GM18511 (cell line): ENCODE measurements at regions not wholly inside any gene's neighbourhood (a gene's known extent, or its start where the extent isn't known, plus 50 kb on each side); places are given as distances from the start of the nearest gene placed in this dataset.
"Not testable (repeated sequence)": the region's sequence is repeated elsewhere in the genome, so short reads cannot be mapped to it uniquely, and the experiment has no call there.

Experiments
- ATAC-seq: cut with Tn5 transposase; IDR thresholded peaks from one replicate; pipeline ENCODE4 v1.9.1; 2021; ENCODE audit warnings: mild to moderate bottlenecking, moderate library complexity; ENCODE audit not compliant: unreplicated experiment

DNA sequence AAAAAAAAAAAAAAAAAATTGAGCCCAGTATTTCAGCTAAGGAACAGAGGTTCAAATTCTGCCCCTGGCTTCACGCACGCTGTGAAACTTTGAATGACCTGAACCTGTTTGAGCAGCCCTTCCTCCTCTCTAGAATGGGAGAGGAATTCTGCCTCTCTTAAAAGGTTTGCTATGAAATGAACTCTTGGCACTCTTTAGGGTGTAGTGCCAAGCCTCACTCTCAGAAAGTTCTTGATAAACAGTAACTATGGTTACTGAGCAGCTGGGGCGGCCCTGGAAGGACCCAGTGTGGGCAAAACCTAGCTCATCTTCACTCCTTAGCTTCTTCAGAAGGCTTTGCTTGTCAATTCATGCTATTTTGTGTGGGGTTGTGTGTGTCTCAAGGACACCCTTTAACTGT lies 73.7 kb downstream of the GEMIN8 start:
- no peak for ATAC-seq

DNA sequence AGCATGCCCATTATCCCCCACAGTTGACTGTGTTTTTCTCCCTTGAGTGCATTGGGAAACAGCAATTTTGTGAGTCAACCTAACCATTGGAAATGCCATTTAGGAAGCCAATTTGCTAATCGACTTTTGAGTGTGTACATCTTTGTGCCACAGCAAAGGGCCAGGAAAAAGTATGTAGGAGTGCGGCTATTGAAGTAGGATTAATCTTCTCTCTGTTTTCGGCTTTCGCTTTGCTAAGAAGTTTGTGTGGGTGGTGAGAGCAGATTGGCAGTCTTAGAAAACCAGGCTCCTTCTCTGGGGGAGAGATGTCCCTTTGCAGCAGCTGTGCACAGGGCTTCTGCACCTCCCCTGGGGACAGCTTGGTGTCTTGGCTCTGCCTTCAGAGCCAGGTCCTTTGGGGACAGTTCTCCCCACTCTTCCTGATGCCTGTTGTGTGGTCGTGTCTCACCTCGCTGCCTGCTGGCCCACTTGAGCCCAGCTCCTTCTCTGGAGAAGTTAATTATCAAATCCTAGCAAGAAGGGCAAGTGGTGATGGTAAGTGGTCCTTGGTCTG lies 74.5 kb downstream of the GEMIN8 start:
- ATAC-seq = no peak

- no peak for ATAC-seq
Observed at GRCh38 chrX:13952581-13952980, 77.1 kb downstream of the GEMIN8 start.

DNA sequence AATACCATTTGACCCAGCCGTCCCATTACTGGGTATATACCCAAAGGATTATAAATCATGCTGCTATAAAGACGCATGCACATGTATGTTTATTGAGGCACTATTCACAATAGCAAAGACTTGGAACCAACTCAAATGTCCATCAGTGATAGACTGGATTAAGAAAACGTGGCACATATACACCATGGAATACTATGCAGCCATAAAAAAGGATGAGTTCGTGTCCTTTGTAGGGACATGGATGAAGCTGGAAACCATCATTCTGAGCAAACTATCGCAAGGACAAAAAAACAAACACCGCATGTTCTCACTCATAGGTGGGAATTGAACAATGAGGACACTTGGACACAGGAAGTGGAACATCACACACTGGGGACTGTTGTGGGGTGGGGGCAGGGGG lies 83.5 kb downstream of the GEMIN8 start:
- not testable (repeated sequence) for ATAC-seq

DNA sequence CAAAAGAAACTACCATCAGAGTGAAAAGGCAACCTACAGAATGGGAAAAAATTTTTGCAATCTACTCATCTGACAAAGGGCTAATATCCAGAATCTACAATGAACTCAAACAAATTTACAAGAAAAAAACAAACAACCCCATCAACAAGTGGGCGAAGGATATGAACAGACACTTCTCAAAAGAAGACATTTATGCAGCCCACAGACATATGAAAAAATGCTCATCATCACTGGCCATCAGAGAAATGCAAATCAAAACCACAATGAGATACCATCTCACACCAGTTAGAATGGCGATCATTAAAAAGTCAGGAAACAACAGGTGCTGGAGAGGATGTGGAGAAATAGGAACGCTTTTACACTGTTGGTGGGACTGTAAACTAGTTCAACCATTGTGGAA lies 83.9 kb downstream of the GEMIN8 start:
- ATAC-seq = not testable (repeated sequence)

GRCh38 chrX:13940671-13941070 lies 89.0 kb downstream of the GEMIN8 start:
- ATAC-seq = no peak

- no peak for ATAC-seq
Observed at GRCh38 chrX:13939741-13940597, 89.7 kb downstream of the GEMIN8 start.

GRCh38 chrX:13938829-13939530 lies 90.7 kb downstream of the GEMIN8 start:
- no peak for ATAC-seq

- ATAC-seq = no peak
Observed at GRCh38 chrX:13938051-13938828, 91.5 kb downstream of the GEMIN8 start.

DNA sequence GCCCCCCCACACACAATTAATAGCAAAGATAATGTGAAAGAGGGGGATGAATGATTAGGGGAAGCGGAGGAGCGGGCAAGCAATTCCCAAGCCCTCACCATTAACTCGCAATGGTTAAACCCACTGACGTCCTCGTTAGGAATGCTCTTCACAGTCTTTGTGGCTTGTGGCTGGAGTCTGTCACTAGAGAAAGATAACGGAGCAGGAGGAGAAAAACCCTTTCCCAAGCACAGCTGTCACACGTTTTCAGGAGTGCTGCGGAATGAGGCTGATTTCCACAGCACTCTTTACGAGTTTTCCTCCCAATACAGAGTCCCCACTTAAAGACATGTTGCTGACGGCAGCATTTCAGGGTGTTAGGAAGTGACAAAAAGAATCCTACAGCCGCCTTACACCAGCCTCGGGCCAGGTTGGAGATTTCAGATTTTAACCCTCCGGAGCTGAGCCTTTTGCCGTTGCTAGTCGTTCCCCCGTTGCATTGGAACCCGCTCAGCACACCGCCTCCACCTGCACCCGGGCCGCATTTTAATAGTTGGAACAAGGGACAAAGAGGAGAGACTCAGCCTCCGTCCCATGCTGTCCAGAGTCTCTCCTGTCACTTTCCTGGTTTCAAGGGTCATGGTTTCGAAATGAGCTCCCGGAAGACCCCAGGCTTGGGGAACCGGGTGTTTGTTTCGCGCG lies 92.2 kb downstream of the GEMIN8 start:
- no peak for ATAC-seq

DNA sequence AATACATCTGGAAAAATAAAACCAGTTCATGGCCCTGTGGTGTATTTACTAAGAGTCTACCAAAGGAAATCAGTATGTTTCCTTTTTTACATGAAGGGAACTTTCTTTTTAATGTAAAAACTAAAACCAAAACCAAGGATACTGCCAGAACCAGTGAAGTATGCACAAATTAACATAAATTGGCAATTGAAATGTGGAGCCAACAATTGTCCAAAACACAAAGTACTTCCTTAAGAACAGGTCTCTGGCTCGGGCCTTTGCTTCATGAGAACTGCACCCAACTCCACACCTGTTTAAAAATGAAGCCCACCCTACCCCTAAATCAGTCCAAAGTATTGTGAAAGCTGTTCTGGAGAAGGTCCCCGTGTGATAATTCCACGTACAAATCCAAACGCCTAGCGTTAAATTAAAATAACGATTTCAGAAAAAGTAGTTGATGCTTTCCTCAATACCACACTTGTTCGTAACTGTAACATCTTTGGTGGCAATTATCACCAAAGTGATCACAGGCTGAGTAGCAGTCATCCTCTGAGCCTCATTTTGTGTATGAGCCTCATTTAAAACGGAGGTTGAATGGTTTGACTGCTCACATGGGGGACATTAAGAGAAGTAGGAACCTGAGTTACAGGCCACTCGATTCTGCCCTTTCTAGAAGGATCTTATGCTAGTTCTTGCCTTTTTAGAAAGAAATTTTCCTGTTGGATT lies 93.0 kb downstream of the GEMIN8 start:
- no peak for ATAC-seq

DNA sequence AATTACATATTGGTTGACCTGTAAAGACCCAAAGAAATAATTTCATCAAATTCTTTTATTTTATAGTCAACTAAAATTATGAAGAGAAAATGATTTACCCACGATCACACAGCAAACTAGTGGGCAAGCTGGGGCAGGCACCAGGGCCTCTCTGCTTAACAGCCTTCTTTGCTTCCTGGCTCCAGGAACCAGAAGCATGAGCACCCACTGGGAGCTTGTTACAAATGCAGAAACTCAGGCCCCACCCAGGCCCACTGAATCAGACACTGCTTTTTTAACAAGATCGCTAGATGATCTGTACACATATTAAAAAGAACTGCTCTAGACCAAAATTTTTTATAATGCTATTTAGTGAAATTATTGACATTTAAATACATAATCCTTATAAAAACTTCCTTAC lies 95.0 kb downstream of the GEMIN8 start:
- no peak for ATAC-seq

GRCh38 chrX:13933851-13934250 lies 95.8 kb downstream of the GEMIN8 start:
- ATAC-seq = no peak

GRCh38 chrX:13933352-13933751 lies 96.3 kb downstream of the GEMIN8 start:
- no peak for ATAC-seq

GRCh38 chrX:13932416-13932815 lies 97.3 kb downstream of the GEMIN8 start:
- no peak for ATAC-seq

DNA sequence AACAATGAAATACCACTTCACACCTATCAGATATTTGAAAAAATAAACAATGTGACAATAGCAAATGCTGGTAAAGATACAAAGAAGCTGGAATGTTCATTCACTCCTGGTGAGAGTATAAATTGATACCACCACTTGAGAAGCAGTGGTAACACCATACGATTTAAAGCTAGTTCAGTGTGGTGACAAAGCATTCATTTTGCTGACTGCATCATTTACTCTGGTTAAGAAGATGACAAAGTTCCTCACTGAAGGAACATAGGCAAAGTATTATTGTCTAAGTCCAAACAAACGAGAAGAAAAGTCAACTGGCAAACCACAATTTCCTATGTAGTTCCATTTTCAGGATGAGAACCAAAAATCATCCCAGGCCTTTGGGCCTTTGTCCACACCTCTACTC lies 102.5 kb downstream of the GEMIN8 start:
- ATAC-seq = no peak

DNA sequence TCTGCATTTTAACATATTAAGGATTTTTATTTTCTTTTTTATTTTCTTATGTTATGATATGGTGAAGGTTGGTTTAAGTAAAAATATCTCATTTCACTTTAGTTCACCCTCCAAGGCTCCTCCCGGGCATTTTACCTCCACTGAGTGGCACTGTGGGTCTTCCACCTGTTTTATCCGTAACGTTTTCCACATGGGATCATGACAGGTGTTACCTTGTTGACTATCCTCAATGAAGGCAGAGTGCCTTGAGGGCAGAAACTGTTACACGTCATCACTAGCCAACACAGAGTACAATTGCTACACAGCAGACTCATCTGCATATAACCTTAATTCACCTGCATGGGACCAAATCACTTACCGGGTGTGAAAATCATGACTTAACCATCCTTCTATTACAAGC lies 105.8 kb downstream of the GEMIN8 start:
- no peak for ATAC-seq

DNA sequence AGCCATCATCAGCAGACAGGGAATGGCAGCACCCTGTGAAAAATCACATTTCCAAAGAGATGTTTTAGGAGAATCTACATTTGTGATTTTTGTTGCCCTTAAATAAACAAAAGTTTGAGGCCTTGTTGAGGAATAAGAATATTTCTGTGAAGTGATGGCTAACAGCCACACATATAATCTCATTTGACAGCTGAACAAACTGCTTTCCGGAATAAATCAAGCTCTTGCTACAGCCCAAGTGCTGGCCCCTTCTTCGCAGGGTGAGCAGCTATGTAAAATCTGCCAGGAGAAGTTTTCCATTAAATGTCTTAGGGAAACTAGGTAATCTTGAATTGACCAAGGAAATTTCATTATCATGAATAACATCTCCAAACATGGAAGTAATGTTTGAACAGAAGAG lies 106.4 kb upstream of the GPM6B start:
- no peak for ATAC-seq

DNA sequence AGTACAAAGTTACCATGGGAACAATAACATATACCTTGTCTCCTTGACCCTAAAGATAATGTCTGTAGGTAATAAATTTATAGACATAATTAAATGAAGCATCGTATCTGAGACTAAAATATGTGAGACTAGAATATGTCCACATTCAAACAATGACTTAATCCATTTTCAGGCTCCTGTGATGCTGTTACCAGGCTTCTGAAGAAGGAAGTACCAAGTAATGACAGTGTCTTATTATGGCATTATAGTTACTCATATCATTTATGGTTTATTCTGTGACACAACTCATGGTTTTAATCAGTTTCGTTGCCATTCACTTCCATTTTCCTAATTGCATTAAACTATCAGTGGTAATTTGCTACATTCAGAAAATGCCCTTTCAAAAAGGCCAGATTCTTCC lies 100.6 kb upstream of the GPM6B start:
- ATAC-seq = no peak

- ATAC-seq = no peak
Observed at GRCh38 chrX:13911586-13911985, 94.7 kb upstream of the GPM6B start.
